Breast epithelium (tissue), 3 donors: ENCODE measurements at regions not wholly inside any gene's neighbourhood (a gene's known extent, or its start where the extent isn't known, plus 50 kb on each side); places are given as distances from the start of the nearest gene placed in this dataset.

ENCODE experiments used
- CTCF ChIP-seq, 3 donors: fragments of 450-650 bp; IDR thresholded peaks; one replicate each; pipeline ENCODE4 v1.5.1; 2016 to 2017; ENCODE audit warnings: antibody characterized with exemption in 3 of 3, mild to moderate bottlenecking in 3 of 3, moderate library complexity in 3 of 3
- POLR2A ChIP-seq: fragments of 450-650 bp; IDR thresholded peaks from one replicate; pipeline ENCODE4 v1.6.1; 2016; ENCODE audit warnings: antibody characterized with exemption, mild to moderate bottlenecking, moderate library complexity
- POLR2AphosphoS5 ChIP-seq, 3 donors: sonication (generic); formaldehyde crosslinking; IDR thresholded peaks; one replicate each; pipeline ENCODE4 v1.6.1; 2017; ENCODE audit warnings: antibody characterized with exemption in 3 of 3

- TF ChIP-seq POLR2A (no peak), CTCF (IDR thresholded peaks at IDR 0.05) (no peak), POLR2AphosphoS5 (IDR thresholded peaks at IDR 0.05) (no peak)
Measured at GRCh38 chr18:47618758-47619157, 311.7 kb downstream of the SMAD2 start.
